ENCODE measurements at regions not wholly inside any gene's neighbourhood (a gene's known extent, or its start where the extent isn't known, plus 50 kb on each side); places are given as distances from the start of the nearest gene placed in this dataset.
"Not testable (repeated sequence)": the region's sequence is repeated elsewhere in the genome, so short reads cannot be mapped to it uniquely, and the experiment has no call there.

DNA sequence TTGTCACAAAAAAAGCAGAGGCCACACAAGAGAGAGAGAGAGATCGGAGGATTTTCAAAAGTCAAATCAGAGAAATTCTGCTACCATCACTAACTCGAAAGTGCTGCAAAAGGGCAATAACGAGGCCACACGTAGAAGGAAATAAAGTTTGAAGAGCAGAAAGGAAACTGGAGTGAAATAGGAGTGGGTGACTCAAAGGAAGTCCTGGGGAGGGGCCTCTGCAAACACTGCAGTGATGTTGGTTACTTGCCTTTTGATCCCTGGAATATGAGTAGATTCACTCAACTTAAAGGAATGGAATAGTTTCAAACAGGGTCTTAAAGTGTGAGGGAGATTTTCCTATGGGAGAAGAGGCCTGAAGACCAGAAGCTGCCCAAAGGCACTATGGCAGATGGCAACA, 663.4 kb upstream of the LCORL start:
- DNase-seq = no peak

DNA sequence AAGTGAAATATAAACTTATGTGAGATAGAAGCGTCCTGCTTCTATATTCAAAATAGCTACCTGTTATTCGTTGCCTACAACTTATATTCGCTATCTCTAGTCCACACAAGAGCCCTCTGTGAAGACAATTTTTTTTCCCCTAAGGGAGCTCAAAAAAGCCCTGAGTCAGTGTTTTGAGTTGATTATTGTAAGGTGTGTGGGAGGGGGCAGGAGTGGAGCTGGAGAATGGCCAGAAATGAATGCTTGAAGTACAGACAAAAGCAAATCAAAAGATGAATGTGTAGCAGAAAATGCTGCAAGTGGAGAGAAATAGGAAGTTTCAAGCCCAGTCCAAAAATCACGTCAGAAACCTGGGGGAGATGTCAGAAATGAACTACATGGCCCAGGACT, 655.0 kb upstream of the LCORL start:
- no peak for DNase-seq

DNA sequence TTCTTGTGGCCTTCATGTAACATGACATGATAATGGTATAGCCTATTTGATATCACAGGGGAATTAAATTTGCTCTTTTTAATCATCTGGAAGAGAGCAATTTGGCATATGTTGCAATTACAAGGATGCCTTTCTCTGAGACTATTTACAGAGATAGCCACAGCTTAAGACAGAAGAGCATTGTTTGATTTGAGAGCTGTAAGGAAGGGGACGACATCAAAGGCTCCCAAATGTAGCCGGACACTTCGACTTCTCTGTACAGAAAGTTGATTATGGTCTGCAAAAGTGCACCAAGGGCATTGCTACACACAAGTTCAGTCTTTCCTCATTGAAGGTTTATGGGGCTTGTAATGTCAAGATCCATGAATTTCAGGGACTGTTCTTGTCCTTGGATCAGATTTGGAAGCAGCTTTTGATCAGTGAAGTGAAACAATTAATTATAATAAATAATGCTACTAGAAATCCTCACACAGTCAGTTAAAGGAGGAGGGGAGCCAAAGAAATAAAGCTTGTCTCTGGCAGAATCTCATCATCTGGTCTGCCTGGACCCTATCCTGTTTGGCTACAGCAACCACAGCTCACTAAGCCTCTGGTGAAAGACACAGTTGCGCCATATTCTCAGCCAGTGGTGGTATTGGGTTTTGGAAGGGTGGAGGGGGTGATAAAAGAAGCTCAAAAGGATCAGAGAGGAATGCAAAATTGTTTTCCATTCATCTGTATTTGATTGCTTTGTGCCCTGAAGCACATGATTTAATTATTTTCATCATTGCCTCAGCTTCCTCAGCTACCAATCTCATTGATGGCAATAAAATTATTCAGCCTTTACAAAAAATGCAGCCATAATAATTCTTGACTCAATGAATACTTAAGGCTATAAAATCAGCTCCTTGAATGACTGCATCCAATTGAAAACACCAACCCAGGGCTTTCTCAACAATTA, 654.3 kb upstream of the LCORL start:
- no peak for DNase-seq

DNA sequence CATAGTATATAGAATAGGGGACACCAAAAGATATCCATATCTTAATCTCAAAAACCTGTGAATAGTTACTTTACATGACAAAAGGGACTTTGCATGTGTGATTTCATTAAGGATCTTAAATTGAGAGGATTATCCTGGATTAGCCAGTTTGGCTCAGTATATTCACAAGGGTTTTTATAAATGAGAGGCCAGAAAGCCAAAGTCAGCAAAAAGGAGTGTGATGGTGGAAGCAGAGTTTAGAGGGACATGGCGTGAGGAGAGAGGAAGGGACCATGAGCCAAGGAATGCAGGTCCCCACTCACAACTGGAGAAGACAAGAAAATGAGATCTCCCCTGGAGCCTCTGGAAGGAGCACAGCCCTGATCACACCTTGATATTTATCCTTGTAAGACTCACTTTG, 648.5 kb upstream of the LCORL start:
- no peak for DNase-seq

DNA sequence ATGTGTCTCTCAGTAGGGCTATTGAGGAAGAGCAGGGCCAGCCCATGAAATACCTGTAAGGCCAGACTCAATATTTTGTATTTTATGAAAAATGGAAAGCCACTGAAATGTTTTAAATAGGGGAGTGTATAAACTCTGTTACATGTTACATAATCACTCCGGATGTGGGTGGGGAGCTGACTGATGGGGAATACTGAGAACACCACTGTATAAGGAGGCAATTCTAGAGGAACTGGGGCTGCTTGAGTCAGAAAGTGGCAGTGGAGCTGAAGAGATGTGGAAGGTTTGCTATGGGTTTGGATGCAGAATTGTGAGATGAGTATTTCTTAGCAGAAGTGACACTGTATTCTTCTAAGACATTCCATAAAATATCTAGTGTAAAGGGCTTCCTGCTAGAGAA, 647.8 kb upstream of the LCORL start:
- no peak for DNase-seq

DNA sequence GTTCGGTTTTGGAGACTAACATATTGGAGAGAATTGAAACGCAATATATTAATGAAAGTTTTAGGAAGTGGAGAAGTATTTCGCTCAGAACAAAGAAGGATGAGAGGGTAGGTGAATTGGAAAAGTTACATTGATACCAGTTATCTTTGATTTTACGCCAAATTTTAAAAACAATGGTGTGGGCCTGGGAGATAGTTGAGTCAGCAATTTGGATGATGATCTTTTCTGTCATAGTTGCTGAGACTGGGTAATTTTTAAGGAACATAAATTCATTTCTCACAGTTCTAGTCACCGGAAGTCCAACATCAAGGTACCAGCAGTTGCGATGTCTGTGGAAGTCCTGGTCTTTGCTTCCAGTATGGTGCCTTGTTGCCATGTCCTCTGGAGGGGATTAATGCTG, 644.8 kb upstream of the LCORL start:
- DNase-seq = no peak

DNA sequence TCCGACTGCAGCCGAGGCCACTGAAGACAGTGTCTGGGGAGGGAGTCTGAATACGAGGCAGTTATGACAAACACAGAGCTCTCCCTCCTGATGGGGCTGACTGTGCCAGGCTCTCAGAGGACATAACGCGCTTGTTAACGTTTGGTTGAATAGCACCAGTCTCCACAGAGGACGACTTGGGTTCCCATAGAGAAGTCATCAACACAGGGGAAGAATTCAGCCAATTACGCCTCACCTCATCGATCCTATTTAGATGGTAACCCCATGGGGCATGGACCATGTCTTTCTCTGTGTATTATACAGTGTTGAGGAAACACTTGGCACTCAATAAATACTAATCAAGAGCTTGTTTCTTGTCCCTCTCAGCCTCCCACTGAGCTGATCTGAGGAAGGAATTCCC, 642.6 kb upstream of the LCORL start:
- DNase-seq = no peak

DNA sequence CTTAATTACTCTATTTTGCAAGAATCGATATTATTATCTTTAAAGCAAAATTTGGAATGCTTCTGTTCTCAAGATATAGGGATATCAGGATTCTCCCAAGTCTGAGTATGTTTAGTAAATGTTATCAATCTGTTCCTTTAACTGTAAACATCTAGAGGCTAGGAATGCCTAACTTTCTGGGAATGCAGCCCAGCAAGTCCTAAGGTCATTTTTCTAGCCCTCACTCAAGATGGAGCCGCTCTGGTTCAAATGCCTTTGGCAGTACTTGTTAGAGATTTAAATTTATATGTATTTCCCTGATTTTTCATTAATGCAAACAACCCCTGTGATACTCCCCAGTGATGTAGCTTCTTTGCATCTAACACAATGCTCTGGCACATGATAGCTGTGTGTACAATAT, 623.8 kb upstream of the LCORL start:
- DNase-seq = no peak

DNA sequence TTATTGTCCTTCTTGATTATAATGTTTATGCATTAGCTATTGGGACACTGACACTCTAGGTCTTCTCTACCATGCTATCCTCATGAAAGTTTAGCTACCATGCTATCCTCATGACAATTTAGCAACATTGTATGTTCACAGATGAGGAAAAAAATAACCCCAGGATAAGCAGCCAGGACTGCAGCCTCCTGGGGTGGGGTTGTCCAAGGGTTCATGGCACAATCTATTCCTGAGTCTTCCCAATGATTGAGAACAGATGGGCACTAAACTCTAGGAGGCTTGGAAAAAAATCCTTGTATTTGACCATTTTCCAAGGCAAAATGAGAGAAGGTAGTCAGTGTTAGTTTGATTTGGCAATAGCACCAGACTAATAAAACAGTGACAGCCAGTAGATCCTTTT, 619.8 kb upstream of the LCORL start:
- DNase-seq = no peak

DNA sequence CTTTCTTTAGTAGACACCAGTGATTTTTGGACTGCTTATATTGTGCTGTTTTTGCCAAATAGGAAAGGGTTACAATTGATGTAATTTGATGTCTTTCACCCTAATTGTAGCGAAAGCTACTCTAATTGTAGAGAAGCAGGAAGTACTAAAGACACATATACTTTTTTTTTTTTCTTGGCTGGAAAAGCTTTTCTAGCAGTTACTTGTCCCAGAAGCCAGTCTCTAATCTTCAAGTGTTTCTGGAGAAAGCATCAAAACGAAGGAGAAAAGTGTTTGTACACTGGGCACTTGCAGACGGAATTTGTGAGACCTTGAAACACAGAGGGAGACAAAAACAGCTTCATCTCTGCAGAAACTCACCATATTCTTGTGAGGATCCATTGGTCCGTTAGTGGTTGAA, 616.5 kb upstream of the LCORL start:
- no peak for DNase-seq

DNA sequence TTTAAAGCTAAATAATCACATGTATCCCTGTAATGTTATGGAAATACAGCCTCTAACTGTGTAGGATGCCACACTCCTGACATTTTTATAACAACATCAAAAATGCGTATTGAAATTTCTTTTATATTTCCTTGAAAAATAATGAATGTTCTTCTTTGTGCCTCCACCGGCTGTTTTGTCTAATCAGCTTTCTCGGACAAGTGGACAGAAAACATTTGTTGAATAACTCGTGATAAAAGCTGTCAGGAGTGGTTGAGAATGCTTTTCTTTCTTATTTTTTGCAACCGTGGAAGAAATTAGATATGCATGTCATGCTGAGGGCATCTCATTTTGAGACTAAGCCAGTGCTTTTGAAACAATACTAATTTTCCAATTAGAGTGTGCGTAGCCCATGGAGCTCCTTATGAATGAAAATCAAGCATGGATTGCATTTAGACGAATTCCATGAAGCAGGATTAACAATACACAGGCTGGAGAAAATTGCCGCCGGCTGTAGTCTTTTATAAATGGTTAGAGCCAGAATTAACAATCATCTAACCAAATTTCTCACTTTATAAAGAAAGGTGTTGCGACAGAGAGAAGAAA, 614.5 kb upstream of the LCORL start:
- DNase-seq = no peak

DNA sequence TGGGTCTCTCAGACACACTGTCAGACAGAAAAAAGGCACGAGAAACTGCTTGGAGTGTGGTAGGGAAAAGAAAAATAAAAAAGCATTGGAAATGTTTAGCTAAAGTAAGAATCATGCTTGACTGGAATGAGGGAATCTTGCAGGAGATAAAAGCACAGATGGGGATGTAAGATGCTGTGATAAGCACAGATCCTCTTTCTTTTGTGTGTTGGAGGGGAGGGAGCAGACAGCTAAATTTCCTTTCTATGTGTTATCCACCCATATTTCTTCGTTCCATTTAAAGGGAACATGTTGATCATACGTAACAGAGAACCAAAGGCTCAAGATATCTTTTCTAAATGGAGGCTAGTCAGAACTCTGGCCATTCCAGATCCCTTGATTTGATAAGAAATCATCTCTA, 614.0 kb upstream of the LCORL start:
- DNase-seq = no peak

DNA sequence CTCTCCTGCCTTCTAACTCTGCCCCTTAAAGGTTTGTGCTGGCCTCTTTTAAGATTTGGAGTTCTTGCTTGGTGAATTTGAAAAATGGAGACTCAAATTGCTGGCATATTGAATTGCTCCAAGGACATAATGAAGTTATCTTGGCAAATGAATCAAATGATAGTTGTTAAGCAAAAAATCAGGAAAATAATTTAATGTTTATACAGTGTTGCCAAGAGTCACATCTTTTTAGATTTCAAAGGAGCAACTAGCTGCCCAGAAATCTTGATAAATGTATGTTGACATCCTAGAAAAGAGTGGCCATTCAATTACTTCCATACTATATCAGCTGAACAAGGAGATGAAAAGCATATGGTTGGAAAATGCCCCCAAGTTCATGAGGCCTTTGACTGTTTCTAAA, 610.0 kb upstream of the LCORL start:
- DNase-seq = no peak

DNA sequence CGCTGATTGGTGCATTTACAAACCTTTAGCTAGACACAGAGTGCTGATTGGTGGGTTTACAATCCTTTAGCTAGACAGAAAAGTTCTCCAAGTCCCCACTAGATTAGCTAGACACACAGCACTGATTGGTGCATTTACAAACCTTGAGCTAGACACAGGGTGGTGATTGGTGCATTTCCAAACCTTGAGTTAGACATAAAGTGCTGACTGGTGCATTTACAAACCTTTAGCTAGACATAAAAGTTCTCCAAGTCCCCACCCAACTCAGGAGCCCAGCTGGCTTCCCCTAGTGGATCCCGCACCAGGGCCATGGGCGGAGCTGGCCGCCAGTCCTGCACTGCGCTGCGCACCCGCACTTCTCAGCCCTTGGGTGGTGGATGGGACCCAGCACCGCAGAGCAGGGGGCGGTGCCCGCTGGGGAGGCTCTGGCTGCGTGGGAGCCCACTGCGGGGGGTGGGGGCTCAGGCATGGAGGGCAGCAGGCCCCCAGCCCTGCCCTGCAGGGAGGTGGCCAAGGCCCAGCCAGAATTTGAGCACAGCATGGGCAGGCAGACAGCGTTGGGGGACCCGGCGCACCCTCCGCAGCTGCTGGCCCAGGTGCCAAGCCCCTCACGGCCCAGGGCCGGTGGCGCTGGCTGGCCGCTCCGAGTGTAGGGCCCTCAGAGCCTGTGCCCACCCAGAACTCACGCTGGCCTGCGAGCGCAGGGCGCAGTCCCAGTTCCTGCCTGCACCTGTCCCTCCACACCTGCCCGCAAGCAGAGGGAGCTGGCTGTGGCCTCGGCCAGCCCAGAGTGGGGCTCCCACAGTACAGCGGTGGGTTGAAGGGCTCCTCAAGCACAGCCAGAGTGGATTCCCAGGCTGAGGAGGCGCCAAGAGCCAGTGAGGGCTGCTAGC, 608.9 kb upstream of the LCORL start:
- no peak for DNase-seq

DNA sequence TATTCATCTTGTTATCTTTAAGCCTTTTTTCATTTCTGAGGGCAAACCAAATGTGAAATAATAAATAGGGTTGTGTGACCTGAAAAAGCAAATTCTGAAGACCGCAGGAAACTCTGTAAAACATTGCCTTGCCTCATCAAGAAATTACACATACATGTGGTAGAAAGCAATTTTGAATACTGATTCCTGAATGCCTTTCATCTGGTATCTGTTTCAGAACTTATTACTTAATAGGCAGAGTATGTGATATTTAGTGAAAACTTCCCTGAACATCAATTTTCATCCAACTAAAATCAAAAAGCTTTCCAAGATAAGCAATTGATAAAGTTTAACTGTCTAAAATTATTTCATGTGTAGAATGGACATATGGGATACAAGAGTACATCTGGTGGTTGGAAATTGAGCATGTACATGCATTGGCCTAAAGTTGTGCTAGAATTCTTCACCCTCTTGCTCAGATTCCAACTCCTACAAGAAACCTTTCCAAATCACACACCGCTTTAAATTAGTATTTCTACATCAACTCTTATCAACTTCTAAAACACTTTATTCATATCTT, 606.0 kb upstream of the LCORL start:
- no peak for DNase-seq

DNA sequence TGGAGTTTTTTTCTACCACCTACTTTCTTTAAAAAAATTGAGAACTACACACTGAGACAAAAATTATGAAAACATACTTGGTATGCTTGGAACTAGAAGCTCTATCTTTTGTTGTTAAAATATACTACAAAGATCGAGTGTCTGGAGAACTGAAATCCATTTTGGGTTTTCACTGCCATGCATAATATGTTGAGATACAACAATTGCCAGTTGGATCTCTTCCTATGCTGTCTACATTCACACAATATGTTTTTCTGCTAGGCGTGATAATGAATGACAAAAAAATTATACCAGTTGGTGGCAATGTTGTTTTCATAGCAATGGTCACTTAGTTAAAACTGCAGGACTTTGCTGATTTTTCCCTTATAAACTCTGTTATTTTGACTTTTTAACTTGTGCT, 605.4 kb upstream of the LCORL start:
- DNase-seq = no peak

DNA sequence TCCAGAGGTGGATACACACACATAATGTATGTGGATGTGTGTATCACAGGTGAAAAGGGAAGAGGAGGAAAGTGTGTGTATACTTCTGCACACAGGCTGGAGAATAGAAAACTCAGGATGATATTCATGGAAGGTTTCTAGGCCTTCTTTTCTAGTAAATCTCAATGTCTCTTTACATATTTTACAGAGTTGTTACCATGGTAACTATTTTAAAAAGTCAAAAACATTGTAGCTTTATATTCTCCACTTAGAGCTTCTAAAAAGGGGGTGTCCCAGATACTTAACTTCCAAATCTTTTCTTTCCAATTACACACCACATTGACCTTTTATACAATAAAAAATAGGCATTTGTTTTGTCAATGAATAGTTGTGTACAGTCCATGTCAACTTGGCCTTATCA, 604.8 kb upstream of the LCORL start:
- DNase-seq = no peak

DNA sequence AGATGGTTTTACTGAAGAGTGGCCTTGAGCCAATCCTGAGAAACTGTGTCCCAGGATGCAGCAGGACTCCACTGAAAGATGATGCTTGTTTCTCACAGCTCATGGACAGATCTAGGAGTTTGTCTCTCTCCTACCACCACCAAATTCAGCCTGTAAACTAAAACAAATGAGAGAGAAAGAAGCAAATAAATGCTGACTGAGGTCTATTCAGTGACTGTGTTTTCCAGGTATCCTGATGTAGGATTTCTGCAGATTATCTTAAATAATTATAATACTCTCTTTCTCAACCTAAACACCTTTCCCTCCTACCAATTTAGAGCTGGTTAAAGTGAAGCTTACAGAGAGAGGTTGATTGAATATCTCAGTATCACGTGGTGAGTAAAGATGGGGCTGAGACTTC, 599.6 kb upstream of the LCORL start:
- no peak for DNase-seq

DNA sequence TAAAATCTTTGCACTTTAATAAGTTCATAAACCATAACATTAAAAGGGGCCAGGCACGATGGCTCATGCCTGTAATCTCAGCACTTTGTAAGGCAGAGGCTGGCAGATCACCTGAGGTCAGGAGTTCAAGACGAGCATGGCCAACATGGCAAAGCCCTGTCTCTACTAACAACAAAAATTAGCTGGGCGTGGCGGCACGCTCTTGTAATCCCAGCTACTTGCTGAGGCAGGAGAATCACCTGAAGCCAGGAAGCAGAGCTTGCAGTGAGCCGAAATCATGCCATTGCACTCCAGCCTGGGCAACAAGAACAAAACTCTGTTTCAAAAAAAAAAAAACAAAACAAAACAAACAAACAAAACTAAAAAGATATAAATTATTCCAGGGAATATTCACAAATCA, 595.2 kb upstream of the LCORL start:
- no peak for DNase-seq

DNA sequence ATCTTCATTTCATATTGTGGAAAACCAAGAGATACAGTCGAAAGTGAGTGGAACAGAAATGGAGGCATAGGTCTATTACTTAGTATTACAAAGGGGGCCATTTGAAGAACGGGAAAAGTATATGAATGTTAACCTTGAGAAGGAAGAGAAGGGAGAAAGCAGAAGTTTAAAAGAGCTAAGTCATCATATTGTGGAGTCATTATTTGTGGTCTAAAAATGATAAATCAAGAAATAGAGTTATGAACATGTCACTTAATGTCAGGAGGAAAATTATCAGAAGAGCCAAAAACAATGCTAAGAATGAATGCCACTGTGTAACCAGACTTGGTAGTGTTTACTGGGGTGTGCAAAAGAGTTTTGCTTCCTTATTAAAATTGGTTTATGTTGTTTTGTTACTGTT, 589.5 kb upstream of the LCORL start:
- no peak for DNase-seq

DNA sequence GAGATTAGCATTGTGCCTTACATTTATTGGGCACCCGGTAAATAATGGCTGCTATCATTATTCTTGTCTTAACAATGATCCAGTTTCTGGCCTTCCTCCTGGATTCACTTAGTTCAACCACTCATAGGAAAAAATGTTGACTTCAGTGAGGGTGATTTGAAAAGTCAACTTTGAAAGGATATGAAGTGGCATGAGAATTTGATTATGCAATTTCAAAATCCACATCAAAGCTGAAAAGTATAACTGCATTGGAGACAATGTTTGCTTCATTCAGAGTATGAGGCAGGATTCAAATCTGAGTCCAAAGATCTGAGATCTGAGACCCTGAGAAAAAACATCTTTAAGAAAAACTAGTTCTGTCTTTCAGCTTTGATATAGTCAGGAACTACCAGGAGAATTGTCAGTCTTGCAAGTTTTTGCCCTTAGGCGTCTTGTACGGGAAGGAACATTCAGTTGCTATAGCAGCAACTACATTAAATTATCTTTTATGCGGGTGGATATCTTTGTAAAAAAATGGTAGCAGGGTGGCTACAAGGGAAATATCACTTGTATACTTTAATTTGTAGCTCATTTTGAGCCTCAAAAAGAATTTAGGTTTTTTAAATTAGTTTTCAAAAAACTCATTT, 587.5 kb upstream of the LCORL start:
- DNase-seq = no peak

DNA sequence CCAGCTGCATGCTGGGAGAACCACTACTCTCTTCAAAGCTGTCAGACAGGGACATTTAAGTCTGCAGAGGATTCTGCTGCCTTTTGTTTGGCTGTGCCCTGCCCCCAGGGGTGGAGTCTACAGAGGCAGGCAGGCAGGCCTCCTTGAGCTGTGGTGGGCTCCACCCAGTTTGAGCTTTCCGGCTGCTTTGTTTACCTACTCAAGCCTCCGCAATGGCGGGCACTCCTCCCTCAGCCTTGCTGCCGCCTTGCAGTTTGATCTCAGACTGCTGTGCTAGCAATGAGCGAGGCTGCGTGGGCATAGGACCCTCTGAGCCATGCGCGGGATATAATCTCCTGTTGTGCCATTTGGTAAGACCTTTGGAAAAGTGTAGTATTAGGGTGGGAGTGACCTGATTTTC, 581.1 kb upstream of the LCORL start:
- not testable (repeated sequence) for DNase-seq

Measured in DMS 273 treated with DMSO at 0.1 percent for 48 hours (cell line).